Peyer's patch (tissue), 4 donors: ENCODE measurements at regions not wholly inside any gene's neighbourhood (a gene's known extent, or its start where the extent isn't known, plus 50 kb on each side); places are given as distances from the start of the nearest gene placed in this dataset.

ENCODE experiments used
- CTCF ChIP-seq, 6 experiments: fragments of 450-650 bp in 4 of 6; fragments of 200-600 bp in 2 of 6; sonication (generic) in 1 of 6; IDR thresholded peaks; one replicate each; pipeline ENCODE4 v1.5.1; 2017 to 2019; ENCODE audit warnings: antibody characterized with exemption in 6 of 6, mild to moderate bottlenecking in 3 of 6, moderate library complexity in 1 of 6
- POLR2A ChIP-seq, 2 donors: fragments of 450-650 bp; IDR thresholded peaks; one replicate each; pipeline ENCODE4 v1.5.1; 2017; ENCODE audit warnings: antibody characterized with exemption in 2 of 2, mild to moderate bottlenecking in 2 of 2, moderate library complexity in 2 of 2

GRCh38 chr2:8316356-8316755, 365.5 kb upstream of the ID2 start:
- TF ChIP-seq CTCF (IDR thresholded peaks at IDR 0.05) (no peak), POLR2A (IDR thresholded peaks at IDR 0.05) (no peak)
